ENCODE measurements at regions not wholly inside any gene's neighbourhood (a gene's known extent, or its start where the extent isn't known, plus 50 kb on each side); places are given as distances from the start of the nearest gene placed in this dataset.

GRCh38 chr7:46214526-46214925, 293.5 kb upstream of the IGFBP3 start:
- Histone ChIP-seq H4K20me1 (ENCODE audit: control insufficient read depth, insufficient read depth) (no peaks in the 10 kb centered on the region), H3K9ac (ENCODE audit: control insufficient read depth, insufficient read depth, low read length) (no peak overlapping the region), H3K4me2 (ENCODE audit: control insufficient read depth, insufficient read depth) (no peak overlapping the region), H2AFZ (ENCODE audit: control insufficient read depth, low read depth, low read length) (no peak overlapping the region), H3K79me2 (ENCODE audit: control insufficient read depth, insufficient read depth, low read length) (no peaks in the 10 kb centered on the region), H3K4me1 (ENCODE audit: control insufficient read depth, insufficient read depth, low read length) (no peaks in the 10 kb centered on the region), H3K9me3 (replicated peaks; ENCODE audit: control insufficient read depth, insufficient read depth, low read length) (no peaks in the 10 kb centered on the region), H3K27me3 (replicated peaks in 1 of 2; ENCODE audit: control insufficient read depth in 2 of 2, insufficient read depth in 2 of 2, low read length in 1 of 2) (no peaks in the 10 kb centered on the region), H3K27ac (ENCODE audit: control insufficient read depth, insufficient read depth) (no peak overlapping the region), H3K4me3 (no peak overlapping the region), H3K36me3 (ENCODE audit: control insufficient read depth in 2 of 2, insufficient read depth in 2 of 2, low read length in 1 of 2) (no peaks in the 10 kb centered on the region)
- POLR2A ChIA-PET, result no interaction called here
- RAD21 ChIA-PET (ENCODE audit: unreplicated experiment), result no interaction called here
- CTCF ChIA-PET, result interaction anchor here (0.7 kb wide), 1 partner anchor 15 kb away, joined by 3 read pairs; no protein-coding TSS in a partner anchor
- TF ChIP-seq TCF12 (IDR thresholded peaks at IDR 0.05; ENCODE audit: low read depth, low read length), result no peak
- no peak for TF ChIP-seq HCFC1 (IDR thresholded peaks at IDR 0.05; ENCODE audit: low read length)
- TF ChIP-seq EZH2 (IDR thresholded peaks at IDR 0.05; ENCODE audit: borderline replicate concordance, control insufficient read depth, low read depth, low read length), result no peak
- no peak for TF ChIP-seq MAX (IDR thresholded peaks at IDR 0.05; ENCODE audit: low read depth, low read length)
- TF ChIP-seq NR2C2 (IDR thresholded peaks at IDR 0.05; ENCODE audit: borderline replicate concordance, control insufficient read depth, insufficient read length, low read depth), result no peak
- no peak for TF ChIP-seq BHLHE40 (IDR thresholded peaks at IDR 0.05; ENCODE audit: borderline replicate concordance in 1 of 2, low read depth in 2 of 2, low read length in 1 of 2)
- no peak for TF ChIP-seq CREM (IDR thresholded peaks at IDR 0.05; ENCODE audit: low read depth)
- TF ChIP-seq SUZ12 (IDR thresholded peaks at IDR 0.05; ENCODE audit: unreplicated experiment), result no peak
- no peak for TF ChIP-seq RAD21 (IDR thresholded peaks at IDR 0.05; ENCODE audit: insufficient read depth, low read depth, low read length)
- no peak for TF ChIP-seq KAT2A (conservative IDR thresholded peaks at IDR 0.05; ENCODE audit: control insufficient read depth, low read depth, low read length)
- TF ChIP-seq PRDM15 (CRISPR knock-in tag; IDR thresholded peaks at IDR 0.05), result no peak
- TF ChIP-seq NFXL1 (IDR thresholded peaks at IDR 0.05; ENCODE audit: borderline replicate concordance), result no peak
- TF ChIP-seq RBBP5 (conservative IDR thresholded peaks at IDR 0.05), result no peak
- TF ChIP-seq SKIL (IDR thresholded peaks at IDR 0.05; ENCODE audit: low read depth, poor library complexity, severe bottlenecking), result no peak
- TF ChIP-seq SMAD1 (IDR thresholded peaks at IDR 0.05; ENCODE audit: low read depth, partially characterized antibody), result no peak
- no peak for TF ChIP-seq CREB1 (IDR thresholded peaks at IDR 0.05; ENCODE audit: low read depth)
- TF ChIP-seq FOS (IDR thresholded peaks at IDR 0.05; ENCODE audit: borderline replicate concordance, extremely low read depth, insufficient read length), result no peak
- TF ChIP-seq SREBF1 (IDR thresholded peaks at IDR 0.05; ENCODE audit: low read length), result no peak
- TF ChIP-seq JUNB (IDR thresholded peaks at IDR 0.05), result no peak
- BruUV-seq (replicated peaks), result no TSS peak
- ATAC-seq, result no peak
- intact Hi-C loops (cut with micrococcal nuclease; ENCODE audit: unreplicated experiment), result no loop called here
- FAIRE-seq, result no peak
- in situ Hi-C loops (cut with MboI), result no loop called here
- DNase-seq (ENCODE audit: low read depth, low spot score), result no peak
- WGBS (ENCODE audit: insufficient coverage, insufficient replicate concordance, low lambda C conversion rate, missing lambda C conversion rate), result 86% methylated on average over 1 of the region's 1 CpG
- SMC1A ChIA-PET (ENCODE audit: uncharacterized antibody, unreplicated experiment), result interaction anchor here (0.8 to 2.0 kb wide), 4 partner anchors 8 to 291 kb away, joined by 3 to 6 read pairs (median 4); no protein-coding TSS in a partner anchor
